GM23338 (cell line): ENCODE measurements at regions not wholly inside any gene's neighbourhood (a gene's known extent, or its start where the extent isn't known, plus 50 kb on each side); places are given as distances from the start of the nearest gene placed in this dataset.

Experiments used
- CREB1 ChIP-seq: fragments of 250-450 bp; sonication (Bioruptor Pico); IDR thresholded peaks from 2 replicates; pipeline ENCODE4 v1.5.0; 2020; ENCODE audit warnings: low read depth, mild to moderate bottlenecking, moderate library complexity
- CTCF ChIP-seq, 2 experiments: fragments of 200-600 bp in 1 of 2; sonication (generic) in 1 of 2; conservative IDR thresholded peaks; 2 replicates each; pipeline versions ENCODE4 v1.5.1 to v1.6.1; 2016 to 2017; ENCODE audit warnings: antibody characterized with exemption in 2 of 2, low read depth in 2 of 2, mild to moderate bottlenecking in 2 of 2, moderate library complexity in 1 of 2
- ETS1 ChIP-seq: IDR thresholded peaks from 2 replicates; pipeline ENCODE4 v1.6.1; 2016; ENCODE audit warnings: antibody characterized with exemption
- EZH2 ChIP-seq: fragments of 200-600 bp; sonication (generic); IDR thresholded peaks from one replicate; pipeline ENCODE4 v1.8.0; 2017; ENCODE audit warnings: antibody characterized with exemption, mild to moderate bottlenecking, low read depth; ENCODE audit not compliant: unreplicated experiment
- EZH2phosphoT487 ChIP-seq: fragments of 200-600 bp; sonication (generic); IDR thresholded peaks from one replicate; pipeline ENCODE4 v1.8.1; 2018; ENCODE audit warnings: antibody characterized with exemption; ENCODE audit not compliant: unreplicated experiment
- NANOG ChIP-seq: IDR thresholded peaks from 2 replicates; pipeline ENCODE4 v1.6.1; 2016; ENCODE audit warnings: antibody characterized with exemption, borderline replicate concordance
- POLR2AphosphoS5 ChIP-seq: IDR thresholded peaks from 2 replicates; pipeline ENCODE4 v1.6.1; 2016; ENCODE audit warnings: antibody characterized with exemption, low read depth
- STAT1 ChIP-seq: IDR thresholded peaks from one replicate; pipeline ENCODE4 v1.6.1; 2016; ENCODE audit warnings: antibody characterized with exemption; ENCODE audit not compliant: unreplicated experiment
- ZNF114 ChIP-seq: fragments of 250-450 bp; sonication (Bioruptor Pico); IDR thresholded peaks from 2 replicates; pipeline ENCODE4 v1.5.0; 2020; ENCODE audit warnings: mild to moderate bottlenecking, moderate library complexity
- ZNF331 ChIP-seq: fragments of 250-450 bp; sonication (Bioruptor Pico); IDR thresholded peaks from 2 replicates; pipeline ENCODE4 v1.5.0; 2020; ENCODE audit warnings: low read depth, mild to moderate bottlenecking, moderate library complexity
- TF ChIP-seq, protein P1 (sequence below): IDR thresholded peaks from one replicate; pipeline ENCODE4 v1.6.1; 2018; ENCODE audit warnings: antibody characterized with exemption; ENCODE audit not compliant: unreplicated experiment
- TF ChIP-seq, protein P2 (sequence below): fragments of 250-450 bp; sonication (Bioruptor Pico); IDR thresholded peaks from 2 replicates; pipeline ENCODE4 v1.5.0; 2020; ENCODE audit warnings: mild to moderate bottlenecking, moderate library complexity

DNA sequence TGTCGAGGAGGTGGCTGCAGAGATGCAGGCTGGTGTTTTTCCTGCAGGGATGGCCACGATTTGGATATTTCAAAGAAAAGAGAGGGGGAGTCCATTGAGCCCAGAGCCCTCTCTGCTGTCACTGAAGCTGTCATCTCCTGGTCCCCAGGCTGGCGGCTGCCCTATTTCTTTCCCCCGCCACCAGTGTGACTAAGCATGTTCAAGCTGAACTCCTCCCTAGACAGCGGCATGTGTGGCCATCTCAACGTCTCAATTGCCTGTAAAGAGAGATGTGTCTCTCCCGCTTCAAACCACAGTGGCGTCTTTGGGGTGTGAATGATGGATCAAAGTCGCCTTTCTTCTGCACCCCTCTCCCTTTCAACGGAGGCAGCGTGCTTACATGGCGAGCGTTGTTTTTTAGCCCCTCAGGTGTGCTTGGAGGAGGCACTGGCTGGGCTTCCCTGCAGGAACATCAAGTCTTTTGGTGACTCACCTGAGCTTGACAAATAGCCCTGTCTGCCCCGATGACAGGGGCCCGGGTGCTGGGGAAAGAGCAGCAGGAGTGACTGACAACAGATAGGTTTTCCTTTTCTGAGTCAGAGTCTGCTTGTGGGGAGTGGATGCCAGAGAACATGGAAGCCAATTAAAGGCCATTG is 346.4 kb upstream of the AJAP1 start:
- TF ChIP-seq CTCF (conservative IDR thresholded peaks at IDR 0.05; ENCODE audit: low read depth in 2 of 2): no peak
- TF ChIP-seq, protein P1, sequence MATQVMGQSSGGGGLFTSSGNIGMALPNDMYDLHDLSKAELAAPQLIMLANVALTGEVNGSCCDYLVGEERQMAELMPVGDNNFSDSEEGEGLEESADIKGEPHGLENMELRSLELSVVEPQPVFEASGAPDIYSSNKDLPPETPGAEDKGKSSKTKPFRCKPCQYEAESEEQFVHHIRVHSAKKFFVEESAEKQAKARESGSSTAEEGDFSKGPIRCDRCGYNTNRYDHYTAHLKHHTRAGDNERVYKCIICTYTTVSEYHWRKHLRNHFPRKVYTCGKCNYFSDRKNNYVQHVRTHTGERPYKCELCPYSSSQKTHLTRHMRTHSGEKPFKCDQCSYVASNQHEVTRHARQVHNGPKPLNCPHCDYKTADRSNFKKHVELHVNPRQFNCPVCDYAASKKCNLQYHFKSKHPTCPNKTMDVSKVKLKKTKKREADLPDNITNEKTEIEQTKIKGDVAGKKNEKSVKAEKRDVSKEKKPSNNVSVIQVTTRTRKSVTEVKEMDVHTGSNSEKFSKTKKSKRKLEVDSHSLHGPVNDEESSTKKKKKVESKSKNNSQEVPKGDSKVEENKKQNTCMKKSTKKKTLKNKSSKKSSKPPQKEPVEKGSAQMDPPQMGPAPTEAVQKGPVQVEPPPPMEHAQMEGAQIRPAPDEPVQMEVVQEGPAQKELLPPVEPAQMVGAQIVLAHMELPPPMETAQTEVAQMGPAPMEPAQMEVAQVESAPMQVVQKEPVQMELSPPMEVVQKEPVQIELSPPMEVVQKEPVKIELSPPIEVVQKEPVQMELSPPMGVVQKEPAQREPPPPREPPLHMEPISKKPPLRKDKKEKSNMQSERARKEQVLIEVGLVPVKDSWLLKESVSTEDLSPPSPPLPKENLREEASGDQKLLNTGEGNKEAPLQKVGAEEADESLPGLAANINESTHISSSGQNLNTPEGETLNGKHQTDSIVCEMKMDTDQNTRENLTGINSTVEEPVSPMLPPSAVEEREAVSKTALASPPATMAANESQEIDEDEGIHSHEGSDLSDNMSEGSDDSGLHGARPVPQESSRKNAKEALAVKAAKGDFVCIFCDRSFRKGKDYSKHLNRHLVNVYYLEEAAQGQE: no peak
- TF ChIP-seq POLR2AphosphoS5: no peak
- no peak for TF ChIP-seq EZH2
- no peak for TF ChIP-seq EZH2phosphoT487
- no peak for TF ChIP-seq STAT1
- TF ChIP-seq ZNF114 (CRISPR knock-in tag): no peak
- TF ChIP-seq, protein P2, sequence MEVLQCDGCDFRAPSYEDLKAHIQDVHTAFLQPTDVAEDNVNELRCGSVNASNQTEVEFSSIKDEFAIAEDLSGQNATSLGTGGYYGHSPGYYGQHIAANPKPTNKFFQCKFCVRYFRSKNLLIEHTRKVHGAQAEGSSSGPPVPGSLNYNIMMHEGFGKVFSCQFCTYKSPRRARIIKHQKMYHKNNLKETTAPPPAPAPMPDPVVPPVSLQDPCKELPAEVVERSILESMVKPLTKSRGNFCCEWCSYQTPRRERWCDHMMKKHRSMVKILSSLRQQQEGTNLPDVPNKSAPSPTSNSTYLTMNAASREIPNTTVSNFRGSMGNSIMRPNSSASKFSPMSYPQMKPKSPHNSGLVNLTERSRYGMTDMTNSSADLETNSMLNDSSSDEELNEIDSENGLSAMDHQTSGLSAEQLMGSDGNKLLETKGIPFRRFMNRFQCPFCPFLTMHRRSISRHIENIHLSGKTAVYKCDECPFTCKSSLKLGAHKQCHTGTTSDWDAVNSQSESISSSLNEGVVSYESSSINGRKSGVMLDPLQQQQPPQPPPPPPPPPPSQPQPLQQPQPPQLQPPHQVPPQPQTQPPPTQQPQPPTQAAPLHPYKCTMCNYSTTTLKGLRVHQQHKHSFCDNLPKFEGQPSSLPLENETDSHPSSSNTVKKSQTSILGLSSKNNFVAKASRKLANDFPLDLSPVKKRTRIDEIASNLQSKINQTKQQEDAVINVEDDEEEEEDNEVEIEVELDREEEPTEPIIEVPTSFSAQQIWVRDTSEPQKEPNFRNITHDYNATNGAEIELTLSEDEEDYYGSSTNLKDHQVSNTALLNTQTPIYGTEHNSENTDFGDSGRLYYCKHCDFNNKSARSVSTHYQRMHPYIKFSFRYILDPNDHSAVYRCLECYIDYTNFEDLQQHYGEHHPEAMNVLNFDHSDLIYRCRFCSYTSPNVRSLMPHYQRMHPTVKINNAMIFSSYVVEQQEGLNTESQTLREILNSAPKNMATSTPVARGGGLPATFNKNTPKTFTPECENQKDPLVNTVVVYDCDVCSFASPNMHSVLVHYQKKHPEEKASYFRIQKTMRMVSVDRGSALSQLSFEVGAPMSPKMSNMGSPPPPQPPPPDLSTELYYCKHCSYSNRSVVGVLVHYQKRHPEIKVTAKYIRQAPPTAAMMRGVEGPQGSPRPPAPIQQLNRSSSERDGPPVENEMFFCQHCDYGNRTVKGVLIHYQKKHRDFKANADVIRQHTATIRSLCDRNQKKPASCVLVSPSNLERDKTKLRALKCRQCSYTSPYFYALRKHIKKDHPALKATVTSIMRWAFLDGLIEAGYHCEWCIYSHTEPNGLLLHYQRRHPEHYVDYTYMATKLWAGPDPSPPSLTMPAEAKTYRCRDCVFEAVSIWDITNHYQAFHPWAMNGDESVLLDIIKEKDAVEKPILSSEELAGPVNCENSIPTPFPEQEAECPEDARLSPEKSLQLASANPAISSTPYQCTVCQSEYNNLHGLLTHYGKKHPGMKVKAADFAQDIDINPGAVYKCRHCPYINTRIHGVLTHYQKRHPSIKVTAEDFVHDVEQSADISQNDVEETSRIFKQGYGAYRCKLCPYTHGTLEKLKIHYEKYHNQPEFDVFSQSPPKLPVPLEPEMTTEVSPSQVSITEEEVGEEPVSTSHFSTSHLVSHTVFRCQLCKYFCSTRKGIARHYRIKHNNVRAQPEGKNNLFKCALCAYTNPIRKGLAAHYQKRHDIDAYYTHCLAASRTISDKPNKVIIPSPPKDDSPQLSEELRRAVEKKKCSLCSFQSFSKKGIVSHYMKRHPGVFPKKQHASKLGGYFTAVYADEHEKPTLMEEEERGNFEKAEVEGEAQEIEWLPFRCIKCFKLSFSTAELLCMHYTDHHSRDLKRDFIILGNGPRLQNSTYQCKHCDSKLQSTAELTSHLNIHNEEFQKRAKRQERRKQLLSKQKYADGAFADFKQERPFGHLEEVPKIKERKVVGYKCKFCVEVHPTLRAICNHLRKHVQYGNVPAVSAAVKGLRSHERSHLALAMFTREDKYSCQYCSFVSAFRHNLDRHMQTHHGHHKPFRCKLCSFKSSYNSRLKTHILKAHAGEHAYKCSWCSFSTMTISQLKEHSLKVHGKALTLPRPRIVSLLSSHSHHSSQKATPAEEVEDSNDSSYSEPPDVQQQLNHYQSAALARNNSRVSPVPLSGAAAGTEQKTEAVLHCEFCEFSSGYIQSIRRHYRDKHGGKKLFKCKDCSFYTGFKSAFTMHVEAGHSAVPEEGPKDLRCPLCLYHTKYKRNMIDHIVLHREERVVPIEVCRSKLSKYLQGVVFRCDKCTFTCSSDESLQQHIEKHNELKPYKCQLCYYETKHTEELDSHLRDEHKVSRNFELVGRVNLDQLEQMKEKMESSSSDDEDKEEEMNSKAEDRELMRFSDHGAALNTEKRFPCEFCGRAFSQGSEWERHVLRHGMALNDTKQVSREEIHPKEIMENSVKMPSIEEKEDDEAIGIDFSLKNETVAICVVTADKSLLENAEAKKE (CRISPR knock-in tag): no peak
- no peak for TF ChIP-seq CREB1 (CRISPR knock-in tag)
- TF ChIP-seq ETS1: no peak
- no peak for TF ChIP-seq NANOG
- TF ChIP-seq ZNF331 (CRISPR knock-in tag): no peak
